Mesothelial cell of epicardium (in vitro differentiated cells): ENCODE measurements at regions not wholly inside any gene's neighbourhood (a gene's known extent, or its start where the extent isn't known, plus 50 kb on each side); places are given as distances from the start of the nearest gene placed in this dataset.

Source experiments
- DNase-seq, 2 experiments: peaks; one replicate each; pipeline ENCODE4 v3.0.0; 2021; ENCODE audit warnings: low spot score in 2 of 2; ENCODE audit not compliant: unreplicated experiment in 2 of 2
- H3K27ac Mint-ChIP-seq: 2 replicates; pipeline ENCODE4 v1.8.0; 2021; ENCODE audit warnings: mixed read lengths
- H3K27me3 Mint-ChIP-seq: 2 replicates; pipeline ENCODE4 v1.8.0; 2021; ENCODE audit warnings: low read depth, mixed read lengths
- H3K36me3 Mint-ChIP-seq: 2 replicates; pipeline ENCODE4 v1.8.0; 2021; ENCODE audit warnings: mixed read lengths
- H3K4me1 Mint-ChIP-seq: 2 replicates; pipeline ENCODE4 v1.8.0; 2021; ENCODE audit warnings: mixed read lengths
- H3K4me3 Mint-ChIP-seq: 2 replicates; pipeline ENCODE4 v1.8.0; 2021; ENCODE audit warnings: mild to moderate bottlenecking, moderate library complexity, mixed read lengths
- H3K9me3 Mint-ChIP-seq: 2 replicates; pipeline ENCODE4 v1.8.0; 2021; ENCODE audit warnings: mixed read lengths
- CTCF ChIP-seq: fragments of 200-600 bp; sonication (generic); IDR thresholded peaks from one replicate; pipeline ENCODE4 v1.5.0; 2021; ENCODE audit warnings: antibody characterized with exemption; ENCODE audit not compliant: unreplicated experiment

- Mint-ChIP-seq H3K36me3 (no peaks in the 10 kb centered on the region), H3K9me3 (peaks cover 7% of the 10 kb centered on the region), H3K4me3 (no peak overlapping the region), H3K27me3 (no peaks in the 10 kb centered on the region), H3K4me1 (no peaks in the 10 kb centered on the region), H3K27ac (no peak overlapping the region)
- no peak for DNase-seq
- no peak for TF ChIP-seq CTCF
Measured at GRCh38 chr5:99089822-99090549, 161.2 kb upstream of the CHD1 start.

DNA sequence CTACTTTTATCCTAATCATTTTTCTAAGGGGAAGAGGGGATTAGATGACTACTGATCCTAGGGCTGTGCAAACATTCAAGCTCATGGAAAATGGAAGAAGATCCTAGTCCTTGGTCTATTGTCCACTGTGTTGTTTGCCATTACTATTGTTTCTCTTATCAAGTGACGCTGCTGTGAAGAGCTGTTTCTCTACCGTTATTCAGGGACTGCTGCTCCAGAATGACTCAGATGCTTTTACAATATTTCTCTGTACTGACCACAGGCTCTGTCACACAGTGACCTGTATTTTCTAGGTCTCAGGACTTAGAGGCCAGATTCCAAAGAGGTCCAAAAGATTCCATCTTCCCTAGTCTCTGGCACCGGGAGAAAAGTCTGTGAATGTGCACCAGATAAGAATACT is 159.5 kb upstream of the CHD1 start:
- no peaks in the 10 kb centered on the region for H3K27me3 Mint-ChIP-seq
- no peaks in the 10 kb centered on the region for H3K36me3 Mint-ChIP-seq
- H3K27ac Mint-ChIP-seq: no peak overlapping the region
- peaks cover 7% of the 10 kb centered on the region for H3K9me3 Mint-ChIP-seq
- DNase-seq: no peak
- H3K4me1 Mint-ChIP-seq: no peaks in the 10 kb centered on the region
- H3K4me3 Mint-ChIP-seq: no peak overlapping the region
- no peak for TF ChIP-seq CTCF

DNA sequence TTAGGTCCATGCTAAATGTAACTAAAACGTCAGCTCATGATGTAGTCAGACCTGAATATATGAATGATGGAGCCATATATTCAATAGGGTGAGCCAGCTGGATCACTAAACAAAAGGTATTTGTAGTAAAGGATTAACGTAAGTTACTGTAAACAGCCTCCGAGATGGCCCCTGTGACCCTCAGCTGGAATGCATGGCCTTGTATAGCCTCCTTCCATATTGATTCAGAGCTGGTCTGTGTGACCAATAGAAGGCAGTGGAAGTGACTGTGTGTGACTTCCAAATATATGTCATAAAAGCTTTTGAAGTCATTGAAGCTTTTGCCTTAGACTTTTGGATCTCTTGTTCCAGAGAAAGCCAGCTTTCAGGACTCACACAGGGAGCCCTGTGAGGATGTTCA is 154.4 kb upstream of the CHD1 start:
- Mint-ChIP-seq H3K27ac (no peak overlapping the region), H3K27me3 (no peaks in the 10 kb centered on the region), H3K4me3 (no peak overlapping the region), H3K9me3 (no peaks in the 10 kb centered on the region), H3K36me3 (no peaks in the 10 kb centered on the region), H3K4me1 (peaks cover 5% of the 10 kb centered on the region)
- DNase-seq: no peak
- no peak for TF ChIP-seq CTCF

GRCh38 chr5:99081711-99082110 is 152.9 kb upstream of the CHD1 start:
- H3K9me3 Mint-ChIP-seq: no peaks in the 10 kb centered on the region
- peaks cover 9% of the 10 kb centered on the region for H3K4me1 Mint-ChIP-seq
- H3K27me3 Mint-ChIP-seq: no peaks in the 10 kb centered on the region
- no peak overlapping the region for H3K4me3 Mint-ChIP-seq
- no peak for DNase-seq
- H3K27ac Mint-ChIP-seq: no peak overlapping the region
- H3K36me3 Mint-ChIP-seq: no peaks in the 10 kb centered on the region
- no peak for TF ChIP-seq CTCF

GRCh38 chr5:99076723-99077640 is 148.2 kb upstream of the CHD1 start:
- Mint-ChIP-seq H3K9me3 (peaks cover 7% of the 10 kb centered on the region), H3K4me3 (no peak overlapping the region), H3K27me3 (peaks cover 2% of the 10 kb centered on the region), H3K36me3 (no peaks in the 10 kb centered on the region), H3K27ac (no peak overlapping the region), H3K4me1 (peaks cover 9% of the 10 kb centered on the region)
- no peak for DNase-seq
- no peak for TF ChIP-seq CTCF
